NB4 (cell line): ENCODE measurements at regions not wholly inside any gene's neighbourhood (a gene's known extent, or its start where the extent isn't known, plus 50 kb on each side); places are given as distances from the start of the nearest gene placed in this dataset.

Experiments
- CTCF ChIP-seq: IDR thresholded peaks from one replicate; pipeline ENCODE4 v1.5.1; 2012; ENCODE audit warnings: low read depth, low read length
- MAX ChIP-seq: IDR thresholded peaks from 2 replicates; pipeline ENCODE4 v1.6.1; 2011; ENCODE audit warnings: low read depth, low read length
- MYC ChIP-seq: IDR thresholded peaks from 2 replicates; pipeline ENCODE4 v1.6.1; 2011; ENCODE audit warnings: low read depth, low read length
- POLR2A ChIP-seq: IDR thresholded peaks from 2 replicates; pipeline ENCODE4 v1.6.1; 2011; ENCODE audit warnings: mild to moderate bottlenecking; ENCODE audit not compliant: insufficient read length; ENCODE audit errors: extremely low read depth

GRCh38 chr4:159430896-159431295 is 328.0 kb downstream of the RAPGEF2 start:
- TF ChIP-seq CTCF (no peak), POLR2A (no peak), MAX (no peak), MYC (no peak)
